Right kidney (tissue), 1 donor: ENCODE measurements at regions not wholly inside any gene's neighbourhood (a gene's known extent, or its start where the extent isn't known, plus 50 kb on each side); places are given as distances from the start of the nearest gene placed in this dataset.
"Not testable (repeated sequence)": the region's sequence is repeated elsewhere in the genome, so short reads cannot be mapped to it uniquely, and the experiment has no call there.

Source experiments
- DNase-seq: peaks from one replicate; pipeline ENCODE4 v3.0.0-alpha.2; 2016

DNA sequence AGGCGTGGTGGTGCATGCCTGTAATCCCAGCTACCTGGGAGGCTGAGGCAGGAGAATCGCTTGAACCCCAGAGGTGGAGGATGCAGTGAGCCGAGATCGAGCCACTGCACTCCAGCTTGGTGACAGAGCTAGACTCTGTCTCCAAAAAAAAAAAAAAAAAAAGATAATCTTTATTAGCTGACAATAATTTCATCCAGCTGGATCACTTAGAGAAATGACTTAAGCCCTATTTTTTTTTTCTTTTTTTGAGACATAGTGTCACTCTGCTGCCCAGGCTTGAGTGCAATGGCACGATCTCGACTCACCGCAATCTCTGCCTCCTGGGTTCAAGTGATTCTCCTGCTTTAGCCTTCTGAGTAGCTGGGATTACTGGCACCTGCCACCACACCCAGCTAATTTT is 51.6 kb upstream of the MAP4K4 start:
- not testable (repeated sequence) for DNase-seq

DNA sequence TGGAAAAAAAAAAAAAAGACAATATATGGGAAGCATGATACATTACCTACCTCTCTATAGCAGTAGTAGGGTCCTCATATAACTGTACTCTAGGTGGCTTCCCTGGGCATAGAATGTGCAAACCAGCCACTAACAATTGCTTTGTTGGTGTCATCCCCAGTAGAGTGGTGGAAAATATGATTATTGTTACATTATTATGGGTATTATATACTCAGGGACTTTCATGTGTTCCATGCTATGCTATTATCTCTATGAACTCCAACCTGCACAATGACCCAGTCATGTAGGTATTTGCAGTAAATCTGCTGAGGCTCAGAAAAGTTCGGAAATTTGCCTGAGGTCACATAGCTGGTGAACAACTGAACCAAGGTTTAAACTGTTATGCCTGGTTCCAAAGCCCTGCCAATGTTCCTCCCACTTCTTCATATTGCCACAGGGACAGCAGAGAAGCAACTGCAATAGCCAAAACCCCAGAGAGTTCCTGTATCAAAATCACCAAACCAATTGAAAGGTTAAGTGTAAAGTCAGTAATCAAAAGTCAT is 52.6 kb upstream of the MAP4K4 start:
- DNase-seq, result no peak

DNA sequence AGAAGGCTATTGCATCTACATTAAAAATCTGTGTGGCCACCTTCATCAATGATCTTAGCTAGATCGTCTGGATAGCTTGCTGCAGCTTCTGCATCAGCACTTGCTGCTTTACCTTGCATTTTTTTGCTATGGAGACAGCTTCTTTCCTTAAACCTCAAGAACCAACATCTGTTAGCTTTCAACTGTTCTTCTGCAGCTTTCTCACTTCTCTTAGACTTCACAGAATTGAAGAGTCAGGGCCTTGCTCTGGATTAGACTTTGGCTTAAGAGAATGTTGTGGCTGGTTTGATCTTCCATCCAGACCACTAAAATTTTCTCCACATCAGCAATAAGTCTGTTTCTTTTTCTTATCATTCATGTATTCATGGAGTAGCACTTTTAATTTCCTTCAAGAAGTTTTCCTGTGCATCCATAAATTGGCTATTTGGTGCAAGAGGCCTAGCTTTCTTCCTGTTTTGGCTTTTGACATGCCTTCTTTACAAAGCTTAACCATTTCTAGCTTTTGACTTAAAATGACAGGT is 54.4 kb upstream of the MAP4K4 start:
- no peak for DNase-seq

DNA sequence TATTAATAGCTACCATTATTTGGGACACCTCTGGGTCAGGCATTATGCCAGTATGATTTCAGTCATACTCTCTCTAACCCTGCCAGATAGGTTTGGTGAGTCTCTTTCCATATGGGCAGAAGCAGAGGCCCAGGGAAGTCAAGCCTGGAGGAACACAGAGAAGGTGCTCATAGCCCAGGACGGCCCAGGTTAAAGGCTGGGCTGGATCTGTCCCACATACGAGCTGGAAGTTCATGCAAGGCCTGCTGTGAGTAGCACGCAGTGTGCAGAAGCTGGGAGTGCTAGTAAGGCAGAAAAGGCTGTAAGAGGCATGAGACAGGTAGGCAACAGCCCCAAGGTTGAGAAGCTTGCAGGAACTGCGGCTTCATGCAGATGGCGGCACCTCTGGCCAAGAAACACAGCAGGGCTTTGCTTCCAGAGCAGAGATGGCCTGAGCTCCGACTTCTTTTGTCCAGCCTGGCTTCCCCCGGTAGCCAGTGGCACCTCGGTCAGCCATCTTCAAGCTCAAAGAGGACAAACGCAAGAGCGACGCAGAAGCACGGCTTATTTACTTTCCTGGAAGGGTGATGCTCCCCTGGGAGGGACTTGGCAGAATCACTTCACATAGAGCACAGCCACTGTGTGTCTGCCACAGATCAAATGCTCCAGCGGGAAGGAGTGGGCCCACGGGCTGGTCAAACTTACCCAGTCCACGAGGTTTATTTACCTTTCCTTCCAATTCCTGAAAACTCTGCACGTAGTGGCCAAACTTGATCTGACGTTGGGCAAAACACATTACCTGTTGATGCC is 58.5 kb upstream of the MAP4K4 start:
- DNase-seq, result no peak

DNA sequence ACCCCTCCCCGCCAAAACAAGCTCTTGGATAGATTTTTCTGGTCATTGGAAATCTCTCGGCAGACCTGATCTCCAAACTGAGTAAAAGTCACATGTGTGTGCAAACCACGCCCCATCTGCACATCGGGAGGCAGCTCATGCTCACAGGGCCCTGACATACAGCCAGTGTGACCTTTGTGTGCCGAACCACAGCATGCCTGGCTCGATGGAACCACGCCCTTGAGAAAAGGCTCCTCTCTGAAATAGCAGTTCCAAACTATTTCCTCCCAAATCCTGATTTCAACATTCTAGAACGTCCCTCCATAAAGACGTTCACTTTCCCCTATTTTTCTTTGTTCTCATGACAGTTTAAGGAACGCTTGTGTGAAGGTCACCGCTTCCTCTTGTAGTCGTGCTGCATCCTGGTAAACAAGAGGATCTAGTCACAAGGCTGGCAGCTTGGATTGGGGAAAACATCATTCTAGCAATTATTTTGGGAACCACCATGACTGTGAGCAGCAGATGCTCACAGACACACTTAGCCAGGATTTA is 59.3 kb upstream of the MAP4K4 start:
- no peak for DNase-seq

DNA sequence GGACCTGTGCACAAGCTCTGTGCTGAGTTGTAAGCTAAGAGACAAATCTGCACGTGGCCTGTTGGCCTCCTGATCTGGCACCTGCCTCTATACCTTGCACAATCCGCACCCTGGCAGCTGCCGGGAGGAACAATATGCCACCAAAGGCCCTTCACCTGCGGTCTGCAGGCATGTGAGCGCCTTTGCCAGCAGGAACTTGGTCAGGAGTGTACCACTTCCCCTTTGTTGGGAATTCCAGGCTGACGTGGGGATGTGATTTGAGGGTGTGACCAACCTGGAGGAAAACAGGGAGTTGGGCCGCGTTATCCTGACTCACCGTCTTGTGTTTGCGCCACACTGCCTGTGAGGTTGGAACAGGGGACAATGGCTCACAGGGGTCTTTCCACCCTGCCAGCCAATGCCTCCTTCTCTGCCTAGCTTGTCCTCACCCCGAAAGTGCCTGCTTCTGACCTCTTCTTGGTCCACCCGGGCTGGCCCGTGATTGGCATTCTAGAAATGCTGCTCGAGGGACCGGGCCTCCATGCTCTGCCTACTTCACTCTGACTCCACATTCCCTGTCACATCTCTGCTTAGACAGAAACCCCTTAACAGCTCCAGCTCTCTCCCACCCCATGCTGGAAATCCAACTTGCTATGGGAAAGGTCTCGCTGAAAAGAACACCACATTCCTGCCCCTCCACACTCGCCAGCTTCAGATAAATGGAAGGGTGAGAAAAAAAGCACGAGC is 67.1 kb upstream of the MAP4K4 start:
- DNase-seq, result no peak

DNA sequence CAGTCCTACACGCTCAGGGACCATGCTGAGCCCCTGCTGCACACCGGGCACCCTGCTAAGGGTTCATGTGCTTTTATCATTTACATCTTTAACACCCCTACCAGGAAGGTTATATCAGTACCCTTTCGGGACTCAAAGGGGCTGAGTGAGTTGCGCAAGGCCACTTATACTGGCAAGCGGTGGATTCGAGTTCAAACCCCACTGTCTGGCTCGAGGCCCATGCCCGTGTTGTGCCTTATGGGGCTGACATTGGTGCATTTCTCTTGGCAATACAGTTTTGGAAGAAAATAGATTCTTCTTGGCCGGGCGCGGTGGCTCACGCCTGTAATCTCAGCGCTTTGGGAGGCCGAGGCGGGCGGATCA is 69.5 kb upstream of the MAP4K4 start:
- no peak for DNase-seq

DNA sequence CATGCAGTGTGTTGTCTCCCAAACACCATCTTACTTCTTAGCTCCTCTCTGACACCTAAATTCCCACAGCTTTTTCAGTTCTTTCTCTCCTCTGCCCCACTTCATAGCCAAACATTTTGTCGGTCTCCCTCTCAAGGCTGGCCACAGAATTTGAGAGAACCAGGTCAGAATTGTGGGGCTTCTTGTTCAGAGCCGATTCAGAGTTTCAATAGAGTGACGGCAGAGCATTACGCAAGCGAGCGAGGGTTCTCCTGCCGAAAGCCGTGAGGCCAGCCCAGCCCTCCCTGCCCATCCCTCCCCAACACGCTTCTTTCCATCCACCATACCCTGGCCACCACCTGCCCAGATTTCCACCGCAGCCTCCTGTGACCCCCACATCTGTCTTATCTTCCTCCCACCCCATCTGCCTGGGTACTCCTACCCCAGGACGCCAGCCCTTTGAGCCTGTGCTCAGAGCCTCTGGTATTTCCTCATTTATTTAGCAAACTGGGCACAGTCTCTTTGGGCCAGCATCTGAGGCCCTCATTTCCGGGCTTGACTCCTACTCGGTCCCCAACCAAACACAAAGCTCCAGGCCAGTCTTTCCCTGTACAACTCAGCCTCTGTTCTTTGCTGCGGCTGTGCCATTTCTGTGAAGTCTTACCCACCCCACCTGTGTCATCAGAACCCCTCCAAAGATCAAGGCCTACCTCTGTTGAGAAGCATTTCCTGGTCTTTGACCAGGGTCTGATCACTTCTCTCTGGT is 70.0 kb upstream of the MAP4K4 start:
- no peak for DNase-seq

DNA sequence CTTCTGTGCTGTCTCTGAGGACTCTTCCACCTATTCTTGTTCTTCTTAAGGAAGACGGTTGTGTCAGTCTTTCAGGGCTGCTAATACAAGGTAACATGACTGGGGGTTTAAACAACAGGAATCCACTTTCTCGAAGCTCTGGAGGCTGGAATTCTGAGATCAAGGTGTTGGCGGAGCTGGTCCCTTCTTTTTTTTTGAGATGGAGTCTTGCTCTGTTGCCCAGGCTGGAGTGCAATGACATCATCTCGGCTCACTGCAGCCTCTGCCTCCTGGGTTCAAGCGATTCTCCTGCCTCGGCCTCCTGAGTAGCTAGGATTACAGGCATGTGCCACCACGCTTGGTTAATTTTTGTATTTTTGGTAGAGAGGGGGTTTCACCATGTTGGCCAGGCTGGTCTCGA is 71.7 kb upstream of the MAP4K4 start:
- not testable (repeated sequence) for DNase-seq

DNA sequence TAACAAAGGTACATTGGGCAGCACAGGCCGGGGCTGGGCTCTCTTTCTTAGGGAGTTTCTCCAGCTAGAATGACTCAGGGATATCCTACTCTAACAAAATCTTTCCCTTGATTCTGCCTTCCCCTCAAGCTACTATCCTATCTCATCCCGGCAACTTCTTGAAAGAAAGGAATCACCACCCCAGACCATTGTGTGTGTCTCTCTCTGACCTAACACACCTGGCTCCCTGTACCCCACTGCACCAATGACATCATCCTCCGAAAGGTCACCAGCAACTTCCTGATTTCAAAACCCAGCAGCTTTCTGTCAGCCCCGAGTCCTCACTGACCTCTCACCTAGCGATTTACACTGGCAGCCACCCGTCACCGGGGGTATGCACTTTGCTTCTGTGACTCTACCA is 72.1 kb upstream of the MAP4K4 start:
- no peak for DNase-seq

DNA sequence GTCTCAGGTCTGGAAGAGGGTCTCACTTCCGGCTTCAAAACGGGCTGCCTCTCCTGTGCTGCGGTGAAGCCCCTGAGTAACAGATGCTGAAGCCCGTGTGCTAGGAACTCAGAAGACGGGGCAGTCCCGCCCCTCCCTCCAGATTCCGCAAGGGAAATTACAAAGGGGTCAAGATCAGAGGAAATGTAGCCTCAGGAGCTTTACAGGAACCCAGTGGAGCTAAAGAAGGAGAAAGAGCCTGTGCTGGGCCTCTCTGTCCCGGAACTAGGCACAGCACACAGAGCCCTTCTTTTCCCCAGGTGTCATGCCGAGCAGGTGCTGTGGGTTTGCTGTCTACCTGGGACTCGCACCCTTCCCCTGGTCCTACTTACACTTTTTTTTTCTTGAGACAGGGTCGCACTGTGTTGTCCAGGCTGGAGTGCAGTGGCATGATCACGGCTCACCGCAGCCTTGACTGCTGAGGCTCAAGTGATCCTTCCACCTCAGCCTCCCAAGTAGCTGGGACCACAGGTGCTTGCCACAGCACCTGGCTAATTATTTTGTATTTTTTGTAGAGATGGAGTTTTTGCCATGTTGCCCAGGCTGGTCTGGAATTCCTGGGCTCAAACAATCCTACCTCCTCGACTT is 72.7 kb upstream of the MAP4K4 start:
- no peak for DNase-seq

DNA sequence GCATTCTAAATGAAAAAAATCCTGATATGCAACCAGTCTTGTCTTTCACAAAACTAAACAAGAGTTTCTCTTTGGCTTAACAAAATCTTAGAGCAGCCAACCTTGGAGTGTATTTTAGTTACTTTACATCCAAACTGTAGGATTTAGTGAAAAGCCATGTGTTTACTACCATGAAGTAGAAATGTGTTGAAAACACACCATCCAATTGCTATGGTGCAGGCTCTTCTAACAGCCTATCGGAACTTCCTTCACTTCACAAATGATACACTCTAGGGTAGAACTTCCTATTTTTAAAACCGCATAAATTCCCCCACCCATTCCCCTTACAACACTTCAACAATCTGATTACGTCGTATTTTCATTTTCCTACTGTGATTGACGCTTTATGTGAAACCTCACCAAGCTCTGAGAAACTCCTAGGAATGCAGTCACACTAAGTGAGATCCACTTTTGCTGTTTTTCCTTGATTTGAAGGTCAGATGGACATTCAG is 74.4 kb upstream of the MAP4K4 start:
- no peak for DNase-seq

DNA sequence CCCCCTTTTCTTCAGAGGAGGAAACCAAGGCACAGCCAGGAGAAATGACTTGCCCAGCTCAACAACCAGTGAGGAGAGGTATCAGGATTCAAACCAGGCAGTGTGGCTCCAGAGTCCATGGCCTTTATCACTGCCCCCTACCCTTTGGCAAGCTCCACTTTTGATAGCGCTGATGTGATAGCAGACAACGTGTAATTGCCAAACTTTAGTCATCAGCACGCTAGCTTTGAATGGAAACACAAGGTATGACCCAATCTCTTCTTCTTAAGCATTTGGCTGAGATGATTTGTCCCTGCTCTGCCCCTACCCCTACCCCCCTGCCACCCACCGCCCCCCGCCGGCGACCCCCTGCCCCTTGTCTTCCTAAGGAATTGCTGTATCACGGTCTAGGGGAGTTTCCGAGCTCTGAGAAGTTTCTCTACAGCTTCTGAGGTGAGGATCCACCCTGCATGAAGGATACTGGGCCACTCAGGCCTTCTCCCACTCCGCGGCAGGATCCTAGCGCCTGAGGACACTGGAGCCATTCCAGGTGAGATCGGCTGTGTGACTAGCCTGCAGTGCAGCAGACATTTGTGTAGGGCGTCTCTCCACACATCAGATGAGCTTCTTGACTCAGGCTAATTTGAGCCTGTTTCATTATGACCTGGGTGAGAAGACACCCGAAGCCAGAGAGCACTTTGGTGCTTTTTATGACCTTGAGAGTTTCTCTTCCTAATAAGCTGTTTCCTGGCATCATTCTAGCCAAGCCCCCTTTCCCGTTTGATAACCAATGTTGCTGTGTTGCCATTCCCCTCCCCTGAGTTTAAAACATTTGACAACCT is 75.1 kb upstream of the MAP4K4 start:
- no peak for DNase-seq

DNA sequence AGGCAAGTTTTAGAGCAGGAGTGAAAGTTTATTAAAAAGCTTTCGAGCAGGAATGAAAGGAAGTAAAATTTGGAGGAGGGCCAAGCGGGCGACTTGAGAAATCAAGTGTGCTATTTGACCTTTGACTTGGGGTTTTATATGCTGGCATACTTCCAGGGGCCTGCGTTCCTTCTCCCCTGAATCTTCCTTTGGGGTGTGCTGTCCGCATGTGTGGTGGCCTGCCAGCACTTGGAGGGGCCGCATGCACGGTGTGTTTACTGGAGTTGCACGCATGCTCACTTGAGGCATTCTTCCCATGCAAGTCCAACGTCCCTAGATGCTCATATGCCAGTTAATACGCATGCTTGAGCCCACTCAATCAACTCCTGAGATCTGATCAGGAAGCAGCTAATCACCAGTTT is 78.3 kb upstream of the MAP4K4 start:
- DNase-seq, result peak; percentile 9

DNA sequence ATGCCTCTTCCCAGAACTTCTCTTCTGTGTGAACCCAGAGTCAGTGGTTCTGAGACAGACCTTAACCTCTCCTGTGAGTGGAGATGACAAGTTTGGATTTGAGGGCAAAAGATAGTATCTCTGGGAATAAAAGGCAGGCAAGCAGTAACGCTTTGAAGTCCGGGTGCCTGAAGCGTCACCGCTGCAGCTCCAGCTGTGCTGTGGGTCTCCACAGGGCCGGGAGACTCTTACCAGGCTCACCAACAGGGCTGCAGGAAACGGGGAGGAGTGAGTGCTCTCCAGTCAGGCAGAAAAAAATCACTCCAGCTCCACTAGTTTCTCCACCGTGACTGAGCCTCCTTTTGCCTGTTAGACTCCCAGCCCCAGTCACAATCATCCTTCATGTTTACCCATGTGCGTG is 79.7 kb upstream of the MAP4K4 start:
- DNase-seq, result peak; percentile 14

DNA sequence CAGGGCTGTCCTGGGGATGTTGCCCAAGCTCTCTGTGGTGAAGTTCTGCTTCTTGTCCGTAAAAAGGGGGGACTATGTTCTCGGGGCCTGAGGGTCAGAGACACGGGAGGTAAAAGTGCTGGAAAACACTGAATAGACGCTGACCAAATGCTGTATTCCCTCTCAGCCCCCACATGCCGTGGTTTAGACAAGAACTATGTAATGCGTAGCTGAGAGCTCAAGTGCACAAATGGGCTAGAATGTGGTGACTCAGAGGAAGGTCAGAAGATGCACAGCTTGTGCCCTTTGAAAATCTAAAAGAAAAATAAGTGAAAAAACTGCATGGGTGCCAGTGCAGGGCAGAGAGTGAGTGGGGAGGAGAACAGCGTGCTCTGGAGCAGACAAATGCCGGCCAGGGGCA is 80.3 kb upstream of the MAP4K4 start:
- DNase-seq, result no peak

DNA sequence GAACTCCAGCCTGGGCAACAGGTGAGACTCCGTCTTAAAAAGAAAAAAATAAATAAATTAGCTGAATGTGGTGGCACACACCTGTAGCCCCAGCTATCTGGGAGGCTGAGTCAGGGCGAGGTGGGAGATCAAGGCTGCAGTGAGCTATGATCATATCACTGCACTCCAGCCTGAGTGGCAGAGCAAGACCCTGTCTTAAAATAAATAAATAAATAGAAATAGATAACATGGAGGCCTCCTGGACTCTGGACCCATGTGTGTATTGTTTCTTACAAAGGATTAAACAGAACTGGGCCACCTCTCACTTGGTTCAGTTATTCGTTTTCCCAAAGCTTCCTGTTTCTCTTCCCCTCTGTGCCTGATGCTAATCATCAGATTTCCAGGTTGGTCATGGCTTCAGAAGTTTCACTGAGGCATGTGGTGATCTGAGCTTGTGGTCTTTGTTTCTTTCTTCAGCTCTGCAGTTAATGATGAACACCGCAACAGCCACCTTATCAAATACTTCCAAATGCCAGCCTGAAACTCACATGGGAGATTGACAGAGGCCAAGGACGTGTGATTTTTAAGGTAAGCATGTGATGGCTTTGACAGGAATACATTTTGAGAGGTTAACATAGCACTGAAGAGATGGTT is 83.3 kb upstream of the MAP4K4 start:
- no peak for DNase-seq

DNA sequence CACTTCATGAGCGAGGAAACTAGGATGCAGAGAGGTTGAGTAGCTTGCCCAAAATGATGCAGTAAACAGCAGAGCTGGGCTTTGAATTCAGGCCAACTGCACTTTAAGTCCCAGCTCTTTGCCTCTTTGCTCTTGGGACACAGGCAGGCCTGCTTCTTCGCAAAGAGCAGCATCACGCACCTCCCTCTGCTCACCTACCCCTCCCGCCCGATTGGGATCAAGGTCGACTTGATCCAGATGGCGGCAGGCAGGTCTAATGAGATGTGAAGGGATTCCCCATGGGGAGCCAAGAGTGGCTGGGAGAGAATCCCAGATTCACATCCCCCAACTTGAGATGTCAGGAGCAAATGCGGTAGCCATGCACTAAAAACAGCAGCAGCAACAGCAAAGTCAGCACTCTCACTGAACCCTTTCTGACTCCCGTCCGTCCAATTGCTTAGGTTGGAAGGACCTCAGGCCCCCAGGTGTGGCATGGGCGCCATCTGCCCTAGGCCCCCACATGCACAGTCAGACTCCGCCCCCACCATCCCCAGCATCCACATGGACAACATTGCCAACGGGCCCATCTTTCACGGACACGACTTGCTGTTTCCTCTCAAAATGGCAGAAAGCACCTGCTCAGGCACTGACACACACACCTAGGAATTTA is 84.3 kb upstream of the MAP4K4 start:
- no peak for DNase-seq

DNA sequence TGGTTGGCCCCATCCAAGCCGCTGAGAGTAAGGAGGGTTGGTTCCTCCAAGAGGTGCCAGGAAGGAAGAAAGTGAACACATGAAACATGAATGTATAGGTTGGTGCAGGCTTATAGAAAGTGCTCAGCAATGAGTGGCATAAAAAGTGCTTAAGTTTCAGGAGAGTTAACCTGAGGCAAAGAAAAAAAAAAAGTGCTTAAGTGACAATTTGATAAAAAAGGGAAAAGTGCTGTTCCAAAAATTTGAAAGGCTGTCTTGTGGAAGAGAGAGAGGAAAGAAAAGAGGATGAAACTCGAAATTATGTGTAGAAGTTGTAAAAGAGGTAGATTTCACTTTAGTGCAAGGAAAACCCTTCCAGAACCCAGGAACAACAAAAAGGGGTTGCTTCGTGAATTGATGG is 85.5 kb upstream of the MAP4K4 start:
- DNase-seq, result no peak

DNA sequence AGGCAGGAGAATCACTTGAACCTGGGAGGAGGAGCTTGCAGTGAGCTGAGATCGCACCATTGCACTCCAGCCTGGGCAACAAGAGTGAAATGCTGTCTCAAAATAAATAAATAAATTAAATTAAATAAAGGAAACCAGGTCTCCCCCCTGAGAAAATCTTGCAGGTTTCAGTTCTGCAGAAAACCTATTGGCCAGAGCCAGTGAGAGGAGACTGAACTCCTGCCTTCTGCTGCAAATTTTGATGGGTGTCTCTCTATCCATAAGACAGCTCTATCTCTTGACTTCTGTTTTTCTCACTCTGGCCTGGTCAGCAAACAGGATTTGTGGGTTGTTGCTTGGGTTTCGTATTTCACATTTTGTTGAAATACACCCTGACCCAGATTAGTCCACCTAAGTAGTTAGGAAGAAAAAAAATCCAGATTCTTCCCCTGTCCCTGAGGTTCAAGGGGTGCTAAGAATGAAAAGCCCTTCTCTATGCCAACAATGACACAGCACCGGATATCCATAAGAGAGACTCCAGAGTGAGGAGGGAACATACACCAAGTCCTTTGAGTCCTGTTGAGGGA is 86.7 kb upstream of the MAP4K4 start:
- no peak for DNase-seq
